Loucy (cell line): ENCODE measurements at regions not wholly inside any gene's neighbourhood (a gene's known extent, or its start where the extent isn't known, plus 50 kb on each side); places are given as distances from the start of the nearest gene placed in this dataset.

Experiments
- EZH2phosphoT487 ChIP-seq: fragments of 200-600 bp; IDR thresholded peaks from 2 replicates; pipeline ENCODE4 v1.6.1; 2018; ENCODE audit warnings: antibody characterized with exemption, mild to moderate bottlenecking, moderate library complexity, borderline replicate concordance
- TF ChIP-seq, protein P1 (sequence below): fragments of 200-600 bp; sonication (generic); conservative IDR thresholded peaks from 2 replicates; pipeline ENCODE4 v1.5.1; 2014; ENCODE audit warnings: mild to moderate bottlenecking, antibody characterized with exemption, low read length

DNA sequence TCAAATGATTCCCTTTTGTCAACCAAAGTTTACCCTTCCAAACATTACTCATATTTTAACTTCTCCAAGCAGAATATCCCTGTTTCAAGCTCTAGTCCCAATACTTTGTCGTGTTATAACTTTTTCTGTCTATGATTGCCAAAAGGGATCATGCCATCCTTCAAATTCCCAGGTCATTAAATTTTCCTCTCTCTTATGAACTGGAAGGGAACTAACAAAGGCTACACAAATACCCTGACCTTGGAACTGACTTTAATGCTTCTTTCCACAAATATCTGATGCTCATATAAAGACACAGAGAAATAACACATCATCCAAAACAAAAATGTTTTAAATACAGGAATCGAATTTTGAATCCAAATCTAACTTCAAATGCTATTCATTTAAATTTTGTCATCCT is 1352.7 kb downstream of the CDH11 start:
- TF ChIP-seq, protein P1, sequence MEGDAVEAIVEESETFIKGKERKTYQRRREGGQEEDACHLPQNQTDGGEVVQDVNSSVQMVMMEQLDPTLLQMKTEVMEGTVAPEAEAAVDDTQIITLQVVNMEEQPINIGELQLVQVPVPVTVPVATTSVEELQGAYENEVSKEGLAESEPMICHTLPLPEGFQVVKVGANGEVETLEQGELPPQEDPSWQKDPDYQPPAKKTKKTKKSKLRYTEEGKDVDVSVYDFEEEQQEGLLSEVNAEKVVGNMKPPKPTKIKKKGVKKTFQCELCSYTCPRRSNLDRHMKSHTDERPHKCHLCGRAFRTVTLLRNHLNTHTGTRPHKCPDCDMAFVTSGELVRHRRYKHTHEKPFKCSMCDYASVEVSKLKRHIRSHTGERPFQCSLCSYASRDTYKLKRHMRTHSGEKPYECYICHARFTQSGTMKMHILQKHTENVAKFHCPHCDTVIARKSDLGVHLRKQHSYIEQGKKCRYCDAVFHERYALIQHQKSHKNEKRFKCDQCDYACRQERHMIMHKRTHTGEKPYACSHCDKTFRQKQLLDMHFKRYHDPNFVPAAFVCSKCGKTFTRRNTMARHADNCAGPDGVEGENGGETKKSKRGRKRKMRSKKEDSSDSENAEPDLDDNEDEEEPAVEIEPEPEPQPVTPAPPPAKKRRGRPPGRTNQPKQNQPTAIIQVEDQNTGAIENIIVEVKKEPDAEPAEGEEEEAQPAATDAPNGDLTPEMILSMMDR = no peak
- no peak for TF ChIP-seq EZH2phosphoT487
